ENCODE measurements at regions not wholly inside any gene's neighbourhood (a gene's known extent, or its start where the extent isn't known, plus 50 kb on each side); places are given as distances from the start of the nearest gene placed in this dataset.

DNA sequence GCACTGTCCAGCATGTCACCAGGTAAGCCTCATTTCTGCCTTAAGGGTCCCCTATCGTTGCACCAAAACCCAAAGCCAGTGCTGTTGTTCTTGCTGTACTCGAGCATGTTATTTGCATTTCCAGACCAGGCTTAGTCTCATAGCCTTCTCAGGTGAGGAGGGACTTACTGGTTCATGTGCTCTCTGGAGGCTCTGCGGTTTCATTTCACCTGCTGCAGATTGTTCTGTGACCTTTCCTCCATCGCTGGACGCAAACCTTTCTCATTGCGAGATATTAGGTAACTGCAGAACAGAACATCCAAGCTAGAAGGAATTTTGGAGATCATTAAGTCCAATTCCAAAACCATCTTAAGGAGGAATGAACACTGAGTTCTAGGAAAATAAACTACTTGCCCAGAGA, 187.3 kb upstream of the BCL6 start:
- no peaks in the 10 kb centered on the region for H3K36me3 Mint-ChIP-seq (ENCODE audit: low read depth)
- ChIA-PET POLR2A (no interaction called here), CTCF (no interaction called here)
- intact Hi-C loops (cut with DNase I, micrococcal nuclease): no loop called here
- no peak overlapping the region for H3K27ac Mint-ChIP-seq
- DNase-seq (no peak), ATAC-seq (no peak)
- H3K4me1 Mint-ChIP-seq: peaks cover 40% of the 10 kb centered on the region
- H3K27me3 Mint-ChIP-seq: peaks cover 2% of the 10 kb centered on the region
- no peaks in the 10 kb centered on the region for H3K9me3 Mint-ChIP-seq (ENCODE audit: low read depth)
- no peak overlapping the region for H3K4me3 Mint-ChIP-seq

DNA sequence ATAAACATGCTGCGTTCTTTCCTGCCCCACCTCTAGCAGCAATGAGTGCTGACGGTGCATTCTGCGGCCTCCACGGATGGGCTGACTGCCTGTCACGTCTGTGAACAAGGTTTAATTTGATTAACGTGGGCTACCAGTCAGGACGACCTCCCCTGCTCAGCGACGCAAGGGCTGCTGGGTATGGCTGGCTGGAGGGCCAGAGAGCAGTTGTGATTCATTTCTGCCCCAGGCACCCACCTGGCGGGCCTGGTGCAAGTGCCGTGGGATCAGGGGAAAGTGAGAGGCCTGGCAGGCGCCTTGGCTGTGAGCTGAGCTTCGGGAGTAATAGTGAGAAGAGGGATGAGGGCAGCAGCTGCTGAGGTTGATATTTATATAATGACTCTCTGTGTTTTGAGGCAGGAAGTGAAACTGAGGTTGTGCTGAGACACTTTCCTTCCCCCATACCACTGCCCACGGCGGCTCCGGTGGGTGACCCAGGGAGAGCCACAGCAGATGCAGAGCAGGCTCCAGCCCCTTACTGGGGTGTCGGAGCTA, 190.4 kb upstream of the BCL6 start:
- no peaks in the 10 kb centered on the region for H3K36me3 Mint-ChIP-seq (ENCODE audit: low read depth)
- H3K27me3 Mint-ChIP-seq: peaks cover 6% of the 10 kb centered on the region
- peaks cover 22% of the 10 kb centered on the region for H3K4me1 Mint-ChIP-seq
- POLR2A ChIA-PET: interaction anchor here (2.0 kb wide), 1 partner anchor 40 kb away, joined by 7 read pairs; no protein-coding TSS in a partner anchor
- peak; percentile 67 for DNase-seq
- H3K27ac Mint-ChIP-seq: peak overlapping the region; percentile 62
- CTCF ChIA-PET: interaction anchor here (1.0 to 1.8 kb wide), 4 partner anchors 8 to 186 kb away, joined by 3 to 5 read pairs (median 4); no protein-coding TSS in a partner anchor
- intact Hi-C loops (cut with DNase I, micrococcal nuclease): loop anchor here in 1 of 2 experiments (2.0 kb wide), 1 partner anchor 39 kb away; no protein-coding TSS in a partner anchor
- H3K9me3 Mint-ChIP-seq (ENCODE audit: low read depth): no peaks in the 10 kb centered on the region
- ATAC-seq: peak; percentile 91
- no peak overlapping the region for H3K4me3 Mint-ChIP-seq

DNA sequence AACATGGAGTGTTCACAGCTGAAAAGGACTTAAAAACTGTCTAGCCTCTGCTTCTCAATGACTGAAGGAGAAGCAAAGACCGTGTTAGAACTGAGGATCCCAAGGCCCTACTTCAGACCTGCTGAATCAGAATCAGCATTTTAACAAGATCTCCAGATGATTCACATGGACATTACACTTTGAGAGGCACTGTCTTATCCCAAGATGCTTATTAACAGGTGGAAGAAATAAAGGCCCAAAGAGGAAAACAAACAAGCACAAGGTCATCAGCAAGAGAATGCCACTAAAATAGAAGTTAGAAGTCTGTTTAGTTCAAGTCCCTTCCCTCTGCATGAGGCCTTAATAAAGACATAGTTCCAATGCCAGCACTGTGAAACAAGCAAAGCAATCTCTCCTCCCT, 191.4 kb upstream of the BCL6 start:
- no peak overlapping the region for H3K4me3 Mint-ChIP-seq
- DNase-seq: no peak
- peaks cover 5% of the 10 kb centered on the region for H3K27me3 Mint-ChIP-seq
- H3K4me1 Mint-ChIP-seq: peaks cover 19% of the 10 kb centered on the region
- no peak for ATAC-seq
- no peak overlapping the region for H3K27ac Mint-ChIP-seq
- CTCF ChIA-PET: interaction anchor here (1.0 kb wide), 1 partner anchor 9 kb away, joined by 3 read pairs; no protein-coding TSS in a partner anchor
- no peaks in the 10 kb centered on the region for H3K9me3 Mint-ChIP-seq (ENCODE audit: low read depth)
- H3K36me3 Mint-ChIP-seq (ENCODE audit: low read depth): no peaks in the 10 kb centered on the region
- intact Hi-C loops (cut with DNase I, micrococcal nuclease): no loop called here
- POLR2A ChIA-PET: no interaction called here

DNA sequence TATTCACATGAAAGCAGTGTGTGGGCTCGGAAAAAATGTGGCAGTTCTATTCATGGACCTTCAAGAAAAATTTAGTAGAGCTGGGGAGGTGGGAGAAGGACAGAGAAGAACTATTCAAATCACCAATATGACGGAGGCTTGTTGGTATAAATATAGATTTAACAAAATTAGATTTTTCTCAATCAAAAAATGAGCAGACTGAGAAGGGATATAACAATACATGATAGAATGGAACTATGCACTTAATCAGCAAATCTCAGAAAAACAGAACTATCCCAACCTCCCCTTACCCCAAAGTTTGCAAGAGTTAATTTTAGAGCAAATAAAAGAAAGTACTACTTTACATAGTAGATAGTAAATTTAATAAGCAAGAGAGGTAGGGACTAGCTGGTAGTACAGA, 194.6 kb upstream of the BCL6 start:
- H3K36me3 Mint-ChIP-seq (ENCODE audit: low read depth): no peaks in the 10 kb centered on the region
- ChIA-PET POLR2A (interaction anchor here (0.7 kb wide), 2 partner anchors 244 to 960 kb away, joined by 3 read pairs; no protein-coding TSS in a partner anchor), CTCF (interaction anchor here (1.2 to 3.8 kb wide), 2 partner anchors 35 to 201 kb away, joined by 3 to 13 read pairs; no protein-coding TSS in a partner anchor)
- no peak overlapping the region for H3K27ac Mint-ChIP-seq
- ATAC-seq (no peak), DNase-seq (no peak)
- peaks cover 15% of the 10 kb centered on the region for H3K4me1 Mint-ChIP-seq
- H3K27me3 Mint-ChIP-seq: peaks cover 3% of the 10 kb centered on the region
- intact Hi-C loops (cut with DNase I, micrococcal nuclease): no loop called here
- no peaks in the 10 kb centered on the region for H3K9me3 Mint-ChIP-seq (ENCODE audit: low read depth)
- no peak overlapping the region for H3K4me3 Mint-ChIP-seq

DNA sequence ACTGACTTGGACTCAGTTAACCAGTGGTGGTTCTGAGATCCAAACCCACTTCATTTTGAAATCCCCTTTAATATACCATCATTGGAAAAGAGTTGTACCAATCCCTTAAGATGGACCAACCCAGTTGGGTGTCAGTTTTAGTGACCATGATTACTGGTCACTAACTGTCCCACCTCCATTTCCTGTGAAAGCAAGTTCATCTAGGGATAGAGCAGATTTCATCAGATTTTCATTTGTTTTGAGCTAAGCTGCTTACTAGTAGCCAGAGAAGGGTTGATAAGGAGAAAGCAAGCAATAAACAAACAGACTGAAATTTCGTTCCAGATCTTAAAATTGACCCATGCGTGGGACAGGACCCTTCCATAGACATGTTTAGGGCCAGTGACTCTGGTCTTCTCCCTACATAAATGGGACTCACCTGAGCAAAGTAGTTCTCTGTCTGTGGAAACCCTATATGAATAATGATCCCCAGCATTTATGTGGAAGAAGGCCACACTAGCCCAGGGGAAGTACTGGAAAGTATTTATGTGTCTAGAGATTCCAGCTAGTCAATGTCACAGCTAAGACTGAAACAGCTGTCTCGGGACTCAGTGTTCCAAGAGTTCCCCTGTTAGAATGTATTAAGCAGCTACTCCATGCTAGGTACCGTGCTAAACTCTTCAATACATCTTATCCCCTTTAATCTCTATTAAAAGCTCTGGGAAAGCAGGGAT, 196.0 kb upstream of the BCL6 start:
- ATAC-seq: no peak
- Mint-ChIP-seq H3K27ac (no peak overlapping the region), H3K27me3 (peaks cover 3% of the 10 kb centered on the region), H3K4me3 (no peak overlapping the region), H3K4me1 (peaks cover 2% of the 10 kb centered on the region), H3K36me3 (ENCODE audit: low read depth) (no peaks in the 10 kb centered on the region), H3K9me3 (ENCODE audit: low read depth) (no peaks in the 10 kb centered on the region)
- intact Hi-C loops (cut with DNase I, micrococcal nuclease): no loop called here
- no peak for DNase-seq
- ChIA-PET CTCF (interaction anchor here (0.6 to 3.8 kb wide), 3 partner anchors 8 to 40 kb away, joined by 3 to 13 read pairs (median 3); no protein-coding TSS in a partner anchor), POLR2A (no interaction called here)

DNA sequence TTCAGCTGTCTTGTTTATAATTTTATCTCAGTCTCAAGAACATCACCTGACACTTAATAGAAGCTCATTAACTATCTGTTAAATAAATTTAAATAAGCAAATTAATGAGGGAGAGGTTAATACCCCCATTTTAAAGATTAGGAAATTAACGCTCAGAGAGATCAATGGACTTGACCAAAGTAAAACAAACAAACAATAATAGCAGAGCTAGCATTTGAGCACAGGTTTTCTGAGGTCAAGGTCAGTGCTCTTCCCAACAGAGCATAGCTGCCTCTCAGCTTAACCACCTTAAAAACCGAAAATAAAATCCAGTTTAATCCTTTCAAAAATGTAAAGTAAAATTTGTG, 196.6 kb upstream of the BCL6 start:
- H3K9me3 Mint-ChIP-seq (ENCODE audit: low read depth): no peaks in the 10 kb centered on the region
- intact Hi-C loops (cut with DNase I, micrococcal nuclease): no loop called here
- no peak for DNase-seq
- no peaks in the 10 kb centered on the region for H3K4me1 Mint-ChIP-seq
- CTCF ChIA-PET: interaction anchor here (0.6 to 3.8 kb wide), 3 partner anchors 9 to 39 kb away, joined by 3 to 13 read pairs (median 3); no protein-coding TSS in a partner anchor
- H3K36me3 Mint-ChIP-seq (ENCODE audit: low read depth): no peaks in the 10 kb centered on the region
- peaks cover 3% of the 10 kb centered on the region for H3K27me3 Mint-ChIP-seq
- H3K4me3 Mint-ChIP-seq: no peak overlapping the region
- ATAC-seq: no peak
- POLR2A ChIA-PET: no interaction called here
- no peak overlapping the region for H3K27ac Mint-ChIP-seq

DNA sequence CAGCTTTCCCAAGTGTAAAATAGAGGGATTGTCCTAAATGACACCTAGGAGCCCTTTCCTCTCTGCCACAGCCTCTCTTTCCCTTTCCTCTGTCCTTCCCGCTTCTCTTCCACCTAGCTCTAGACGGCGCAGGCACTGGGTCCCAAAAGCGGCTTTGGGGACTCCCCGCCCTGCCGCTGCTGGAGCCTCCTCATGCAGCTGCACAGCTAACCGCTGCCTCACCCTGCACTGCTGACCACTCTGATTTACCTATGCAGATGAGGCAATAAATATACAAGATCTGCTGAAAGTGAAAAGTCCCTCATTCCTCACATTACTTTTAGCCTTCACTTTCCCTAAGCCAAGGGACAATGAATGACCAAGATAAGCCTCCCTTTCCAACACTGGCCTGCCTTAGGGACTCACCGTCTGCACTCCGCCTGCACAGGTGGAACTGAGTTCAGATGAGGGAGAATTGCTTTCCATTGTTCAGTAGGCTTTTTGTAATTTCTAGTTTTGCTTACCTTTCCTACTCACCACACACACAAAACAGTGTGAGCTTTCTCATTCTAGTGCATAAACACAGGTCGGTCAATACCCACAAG, 197.5 kb upstream of the BCL6 start:
- ChIA-PET POLR2A (no interaction called here), CTCF (interaction anchor here (1.5 to 3.8 kb wide), 2 partner anchors 9 to 32 kb away, joined by 3 to 13 read pairs; no protein-coding TSS in a partner anchor)
- Mint-ChIP-seq H3K27me3 (peaks cover 3% of the 10 kb centered on the region), H3K4me1 (no peaks in the 10 kb centered on the region), H3K4me3 (no peak overlapping the region), H3K9me3 (ENCODE audit: low read depth) (no peaks in the 10 kb centered on the region), H3K36me3 (ENCODE audit: low read depth) (no peaks in the 10 kb centered on the region), H3K27ac (no peak overlapping the region)
- intact Hi-C loops (cut with DNase I, micrococcal nuclease): no loop called here
- no peak for ATAC-seq
- no peak for DNase-seq

DNA sequence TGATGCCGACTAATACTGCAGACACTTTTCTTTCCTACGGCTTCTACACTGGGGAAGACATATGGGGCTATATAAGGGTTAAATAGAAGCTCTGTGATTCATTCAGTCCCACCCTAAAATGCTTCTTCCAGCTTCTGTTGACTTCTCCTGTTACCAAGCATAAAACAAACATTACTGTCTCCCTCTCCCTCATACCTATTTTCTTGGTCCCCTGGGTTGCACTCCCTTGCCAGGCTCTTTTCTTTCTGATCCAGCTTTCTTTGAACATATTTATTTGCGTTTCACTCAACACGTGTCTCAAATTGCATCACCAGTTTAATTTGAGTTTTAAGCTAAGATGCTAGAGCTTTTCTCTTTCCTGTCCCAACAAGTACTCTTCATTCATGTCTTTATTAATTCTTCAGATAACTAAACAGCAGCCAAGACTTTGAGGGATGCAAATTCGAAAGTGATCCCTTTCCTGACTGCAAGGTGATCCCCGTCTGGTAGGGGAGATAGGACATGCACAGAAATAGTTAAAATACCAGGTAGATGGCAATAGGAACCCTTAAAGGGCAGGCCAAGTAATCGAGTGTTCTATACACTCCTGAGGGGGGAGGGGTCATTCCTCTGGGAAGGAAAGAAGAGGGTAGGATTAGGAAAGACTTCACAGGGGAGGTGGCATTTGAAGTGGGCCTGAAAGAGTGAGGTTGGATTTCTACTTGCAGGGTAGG, 198.6 kb upstream of the BCL6 start:
- DNase-seq (no peak), ATAC-seq (no peak)
- Mint-ChIP-seq H3K4me3 (no peak overlapping the region), H3K27ac (no peak overlapping the region), H3K27me3 (no peaks in the 10 kb centered on the region), H3K36me3 (ENCODE audit: low read depth) (no peaks in the 10 kb centered on the region), H3K4me1 (no peaks in the 10 kb centered on the region), H3K9me3 (ENCODE audit: low read depth) (no peaks in the 10 kb centered on the region)
- CTCF ChIA-PET: no interaction called here
- POLR2A ChIA-PET: no interaction called here
- intact Hi-C loops (cut with DNase I, micrococcal nuclease): no loop called here

DNA sequence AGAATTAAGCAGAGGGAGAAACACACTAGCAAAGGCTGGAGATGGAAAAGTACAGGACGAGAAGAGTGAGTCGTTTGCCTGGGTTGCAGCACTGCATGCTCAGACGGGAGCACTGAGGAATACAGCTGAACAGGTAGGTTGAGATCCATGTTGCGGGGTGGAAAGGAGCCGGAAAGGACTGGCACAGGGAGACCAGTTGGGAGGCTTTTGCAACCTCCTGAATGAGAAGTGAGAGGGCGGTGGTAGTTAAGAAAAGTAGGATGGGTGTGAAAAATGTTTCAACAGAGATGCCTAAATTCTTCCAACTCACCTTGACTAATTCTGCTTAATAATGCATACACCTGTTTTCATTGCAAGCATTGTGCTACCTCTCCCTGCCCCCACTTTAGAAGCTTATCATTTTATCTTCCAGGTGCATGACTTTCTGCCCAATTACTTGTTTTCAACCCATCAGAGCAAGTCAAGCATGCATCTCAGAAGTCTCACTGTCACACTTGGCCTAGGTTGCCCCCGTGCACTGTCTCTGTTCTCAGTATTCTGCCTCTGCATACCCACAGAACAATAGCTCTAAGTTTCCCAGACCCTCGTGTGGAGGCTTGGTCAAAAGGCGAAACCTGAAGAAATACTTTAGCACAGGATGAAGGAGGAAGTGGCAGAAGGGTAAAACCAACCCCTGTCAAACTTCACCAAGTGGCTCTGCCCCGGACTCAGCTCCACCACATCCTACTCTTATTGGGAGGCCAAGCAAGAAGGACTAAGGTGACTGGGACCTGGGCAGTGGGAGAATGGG, 199.3 kb upstream of the BCL6 start:
- Mint-ChIP-seq H3K27ac (no peak overlapping the region), H3K36me3 (ENCODE audit: low read depth) (no peaks in the 10 kb centered on the region), H3K4me3 (no peak overlapping the region), H3K9me3 (ENCODE audit: low read depth) (no peaks in the 10 kb centered on the region), H3K27me3 (no peaks in the 10 kb centered on the region), H3K4me1 (no peaks in the 10 kb centered on the region)
- ChIA-PET CTCF (no interaction called here), POLR2A (no interaction called here)
- ATAC-seq (peak; percentile 30), DNase-seq (no peak)
- intact Hi-C loops (cut with DNase I, micrococcal nuclease): no loop called here

DNA sequence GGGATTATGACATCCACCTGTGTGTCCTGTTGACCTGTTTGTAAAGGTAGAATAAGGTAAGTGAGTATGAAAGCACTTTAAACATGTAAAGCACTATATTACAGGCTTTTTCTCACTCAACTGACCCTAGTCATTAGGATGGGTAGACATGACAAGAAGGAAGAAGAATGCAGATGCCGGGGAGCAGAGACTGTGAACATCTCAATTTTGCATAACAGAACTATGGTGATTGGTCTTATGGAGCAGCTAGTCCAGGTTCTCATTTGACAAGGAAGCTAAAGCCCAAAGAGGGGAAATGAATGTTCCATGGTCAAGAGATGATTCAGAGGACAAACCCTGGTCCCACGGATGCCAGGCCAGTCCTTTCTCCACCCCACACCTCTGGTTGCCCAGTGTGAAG, 200.1 kb upstream of the BCL6 start:
- no peaks in the 10 kb centered on the region for H3K36me3 Mint-ChIP-seq (ENCODE audit: low read depth)
- CTCF ChIA-PET: interaction anchor here (0.7 to 1.1 kb wide), 2 partner anchors 11 to 198 kb away, joined by 3 to 4 read pairs; no protein-coding TSS in a partner anchor
- H3K9me3 Mint-ChIP-seq (ENCODE audit: low read depth): no peaks in the 10 kb centered on the region
- H3K27me3 Mint-ChIP-seq: no peaks in the 10 kb centered on the region
- no peak overlapping the region for H3K4me3 Mint-ChIP-seq
- POLR2A ChIA-PET: no interaction called here
- DNase-seq (no peak), ATAC-seq (no peak)
- no peak overlapping the region for H3K27ac Mint-ChIP-seq
- H3K4me1 Mint-ChIP-seq: no peaks in the 10 kb centered on the region
- intact Hi-C loops (cut with DNase I, micrococcal nuclease): no loop called here

DNA sequence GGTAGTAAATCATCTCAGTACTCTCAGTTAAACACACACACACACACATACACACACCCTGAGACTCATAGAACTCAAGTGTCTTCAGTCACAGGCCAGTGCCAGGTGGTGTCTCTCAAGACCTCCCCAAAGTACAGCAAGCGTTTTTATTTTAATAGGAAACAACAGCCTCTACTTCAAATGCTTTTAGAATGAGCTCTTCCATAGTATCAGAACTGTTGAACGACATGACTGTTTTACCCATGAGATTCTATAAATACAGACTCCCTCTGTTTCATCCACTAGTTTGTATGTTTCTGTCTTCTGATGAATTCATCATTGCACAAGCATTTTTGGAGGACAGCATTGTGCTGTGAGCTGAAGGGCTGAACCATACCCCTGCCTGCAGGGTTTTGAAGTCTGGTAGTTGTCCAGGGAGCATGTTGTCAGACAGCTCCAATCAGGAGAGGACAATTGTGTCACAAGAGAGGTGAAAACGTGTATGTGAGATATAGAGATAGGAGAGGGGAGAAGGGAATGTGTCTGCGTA, 201.0 kb upstream of the BCL6 start:
- Mint-ChIP-seq H3K4me1 (no peaks in the 10 kb centered on the region), H3K27ac (no peak overlapping the region), H3K9me3 (ENCODE audit: low read depth) (no peaks in the 10 kb centered on the region), H3K27me3 (no peaks in the 10 kb centered on the region), H3K36me3 (ENCODE audit: low read depth) (no peaks in the 10 kb centered on the region), H3K4me3 (no peak overlapping the region)
- DNase-seq (no peak), ATAC-seq (peak; percentile 44)
- ChIA-PET POLR2A (no interaction called here), CTCF (interaction anchor here (1.1 to 2.3 kb wide), 2 partner anchors 9 to 12 kb away, joined by 3 to 8 read pairs; no protein-coding TSS in a partner anchor)
- intact Hi-C loops (cut with DNase I, micrococcal nuclease): no loop called here
